Activated B cell treated with CpG ODN at 0.5 μM for 24 hours (primary cell): ENCODE measurements at regions not wholly inside any gene's neighbourhood (a gene's known extent, or its start where the extent isn't known, plus 50 kb on each side); places are given as distances from the start of the nearest gene placed in this dataset.
"Not testable (repeated sequence)": the region's sequence is repeated elsewhere in the genome, so short reads cannot be mapped to it uniquely, and the experiment has no call there.

Source experiments
- ATAC-seq: fragments of 200-7000 bp; cut with Tn5 transposase; one replicate; pipeline ENCODE4 v1.10.0; 2021; ENCODE audit warnings: low read depth, mild to moderate bottlenecking, moderate library complexity
- CTCF ChIA-PET: fragments of 350-600 bp; sonication (Branson Sonifier 250); formaldehyde crosslinking; loops from one replicate; lab custom pipeline; 2021; ENCODE audit warnings: antibody characterized with exemption; lab: Charles Lee
- POLR2A ChIA-PET: fragments of 350-600 bp; sonication (Branson Sonifier 250); formaldehyde crosslinking; loops from one replicate; lab custom pipeline; 2021; ENCODE audit warnings: antibody characterized with exemption; lab: Charles Lee
- DNase-seq: peaks from one replicate; pipeline ENCODE4 v3.0.0; 2022
- H3K27ac Mint-ChIP-seq: one replicate; pipeline ENCODE4 v1.8.0; 2020; ENCODE audit warnings: mixed read lengths
- H3K27me3 Mint-ChIP-seq: one replicate; pipeline ENCODE4 v1.8.0; 2021; ENCODE audit warnings: mixed read lengths
- H3K36me3 Mint-ChIP-seq: one replicate; pipeline ENCODE4 v1.8.0; 2021; ENCODE audit warnings: low read depth, mixed read lengths
- H3K4me1 Mint-ChIP-seq: one replicate; pipeline ENCODE4 v1.8.0; 2021; ENCODE audit warnings: mixed read lengths
- H3K4me3 Mint-ChIP-seq: one replicate; pipeline ENCODE4 v1.8.0; 2020; ENCODE audit warnings: mild to moderate bottlenecking, mixed read lengths
- H3K9me3 Mint-ChIP-seq: one replicate; pipeline ENCODE4 v1.8.0; 2020; ENCODE audit warnings: mixed read lengths
- intact Hi-C: fragments of 100-400 bp; cut with micrococcal nuclease; formaldehyde crosslinking; loops from one replicate; pipeline ENCODE4 v1.15.1; 2024
- TF ChIP-seq, protein P1 (sequence below): fragments of 200-600 bp; IDR thresholded peaks from one replicate; pipeline ENCODE4 v1.8.0; 2022; ENCODE audit warnings: antibody characterized with exemption, mild to moderate bottlenecking

DNA sequence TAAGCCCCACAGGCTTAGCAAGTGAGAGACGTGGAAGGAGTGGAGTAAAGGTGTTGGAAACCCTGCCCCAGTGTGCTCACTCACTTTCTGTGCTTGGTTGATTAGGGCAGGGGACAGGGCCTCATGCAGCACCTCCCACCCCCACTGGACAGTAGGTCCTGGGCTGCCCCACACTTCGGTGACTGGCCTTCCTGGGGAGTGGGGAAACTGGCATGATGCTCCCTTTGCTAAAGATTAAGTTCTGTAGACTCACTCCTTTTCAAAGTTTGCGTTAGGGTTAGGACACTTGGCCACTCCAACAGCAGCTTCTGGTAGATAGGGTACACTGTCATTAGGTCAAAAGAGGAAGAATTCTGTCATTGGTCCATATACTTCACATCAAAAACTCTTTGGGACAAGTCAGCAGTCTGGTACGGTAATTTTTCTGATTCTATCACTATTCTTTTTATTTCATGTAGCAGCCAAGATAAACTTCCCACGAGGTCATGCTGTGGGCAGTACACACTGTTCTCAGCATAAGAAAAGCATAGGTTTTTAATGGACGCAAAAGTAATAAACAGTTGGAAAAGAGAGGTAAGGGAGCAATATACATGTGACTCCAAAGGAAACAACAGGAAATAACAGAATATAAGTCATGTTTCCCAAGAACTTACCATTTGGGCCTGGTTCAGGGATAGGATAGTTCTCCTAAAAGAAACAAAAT is 106.6 kb upstream of the TERB2 start:
- ATAC-seq, H3K4me3 Mint-ChIP-seq, CTCF ChIA-PET, POLR2A ChIA-PET, H3K4me1 Mint-ChIP-seq, DNase-seq, H3K27ac Mint-ChIP-seq, H3K36me3 Mint-ChIP-seq, intact Hi-C loops, H3K27me3 Mint-ChIP-seq, H3K9me3 Mint-ChIP-seq: not testable (repeated sequence)

DNA sequence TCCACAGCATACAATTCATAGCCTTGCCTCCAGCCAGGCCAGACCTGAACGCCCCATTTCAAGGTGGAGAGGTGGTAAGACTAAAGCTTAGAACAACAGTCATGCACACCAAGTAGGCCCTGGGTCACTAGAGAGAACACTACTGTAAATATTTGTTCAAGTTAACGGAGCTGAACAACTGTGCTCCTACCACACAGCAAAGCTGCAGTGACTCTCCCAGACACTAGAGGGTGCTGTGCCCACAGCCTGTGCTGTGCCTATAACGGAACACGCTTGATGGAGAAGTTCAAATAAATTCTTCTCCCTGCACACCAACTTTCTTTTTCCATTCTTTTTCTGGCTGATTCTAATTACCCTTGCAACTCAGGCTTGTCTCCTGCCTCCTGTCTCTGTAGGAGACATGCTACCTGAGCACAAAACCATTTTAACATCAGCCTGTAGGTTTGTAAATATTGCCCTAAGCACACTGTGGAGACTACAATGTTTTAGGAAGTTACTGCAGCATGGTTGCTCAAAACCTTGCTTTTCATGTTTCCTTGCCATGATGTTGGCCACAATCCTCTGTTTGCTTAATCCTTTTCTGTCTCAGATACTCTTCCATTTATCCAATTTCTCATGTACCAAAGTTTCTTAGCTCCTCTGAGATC is 103.1 kb upstream of the TERB2 start:
- POLR2A ChIA-PET, H3K27me3 Mint-ChIP-seq, H3K27ac Mint-ChIP-seq, H3K4me3 Mint-ChIP-seq, H3K36me3 Mint-ChIP-seq, H3K4me1 Mint-ChIP-seq, H3K9me3 Mint-ChIP-seq: not testable (repeated sequence)
- DNase-seq (peak; percentile 54), ATAC-seq (peak; percentile 94)
- CTCF ChIA-PET = interaction anchor here (1.1 to 3.0 kb wide), 5 partner anchors 60 to 265 kb away, joined by 3 to 23 read pairs (median 5); no protein-coding TSS in a partner anchor
- TF ChIP-seq, protein P1, sequence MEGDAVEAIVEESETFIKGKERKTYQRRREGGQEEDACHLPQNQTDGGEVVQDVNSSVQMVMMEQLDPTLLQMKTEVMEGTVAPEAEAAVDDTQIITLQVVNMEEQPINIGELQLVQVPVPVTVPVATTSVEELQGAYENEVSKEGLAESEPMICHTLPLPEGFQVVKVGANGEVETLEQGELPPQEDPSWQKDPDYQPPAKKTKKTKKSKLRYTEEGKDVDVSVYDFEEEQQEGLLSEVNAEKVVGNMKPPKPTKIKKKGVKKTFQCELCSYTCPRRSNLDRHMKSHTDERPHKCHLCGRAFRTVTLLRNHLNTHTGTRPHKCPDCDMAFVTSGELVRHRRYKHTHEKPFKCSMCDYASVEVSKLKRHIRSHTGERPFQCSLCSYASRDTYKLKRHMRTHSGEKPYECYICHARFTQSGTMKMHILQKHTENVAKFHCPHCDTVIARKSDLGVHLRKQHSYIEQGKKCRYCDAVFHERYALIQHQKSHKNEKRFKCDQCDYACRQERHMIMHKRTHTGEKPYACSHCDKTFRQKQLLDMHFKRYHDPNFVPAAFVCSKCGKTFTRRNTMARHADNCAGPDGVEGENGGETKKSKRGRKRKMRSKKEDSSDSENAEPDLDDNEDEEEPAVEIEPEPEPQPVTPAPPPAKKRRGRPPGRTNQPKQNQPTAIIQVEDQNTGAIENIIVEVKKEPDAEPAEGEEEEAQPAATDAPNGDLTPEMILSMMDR = peak; percentile 27
- intact Hi-C loops = loop anchor here (2.0 kb wide), 3 partner anchors 69 to 265 kb away; no protein-coding TSS in a partner anchor

DNA sequence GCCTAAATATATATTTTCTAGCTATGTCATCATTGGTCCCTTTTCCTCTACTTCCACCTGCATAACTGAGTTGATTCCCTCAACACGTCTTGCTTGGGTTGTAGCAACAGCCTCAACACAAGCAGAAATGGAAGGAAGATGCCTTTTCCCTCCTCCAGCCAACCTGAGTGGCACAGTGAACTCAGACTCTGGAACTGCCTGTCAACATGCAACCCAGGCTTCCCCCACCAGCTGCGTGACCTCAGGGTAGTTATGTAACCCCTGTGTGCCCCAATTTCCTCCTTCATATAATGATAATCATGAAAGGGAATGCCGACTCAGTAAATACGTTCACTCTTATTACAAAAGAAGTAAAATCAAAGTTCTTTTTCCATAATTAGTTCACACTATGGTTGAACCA is 101.8 kb upstream of the TERB2 start:
- H3K36me3 Mint-ChIP-seq, ATAC-seq, intact Hi-C loops, H3K4me1 Mint-ChIP-seq, H3K4me3 Mint-ChIP-seq, POLR2A ChIA-PET, H3K9me3 Mint-ChIP-seq, H3K27me3 Mint-ChIP-seq, H3K27ac Mint-ChIP-seq, DNase-seq: not testable (repeated sequence)
- CTCF ChIA-PET = interaction anchor here (3.0 kb wide), 1 partner anchor 264 kb away, joined by 23 read pairs; no protein-coding TSS in a partner anchor

DNA sequence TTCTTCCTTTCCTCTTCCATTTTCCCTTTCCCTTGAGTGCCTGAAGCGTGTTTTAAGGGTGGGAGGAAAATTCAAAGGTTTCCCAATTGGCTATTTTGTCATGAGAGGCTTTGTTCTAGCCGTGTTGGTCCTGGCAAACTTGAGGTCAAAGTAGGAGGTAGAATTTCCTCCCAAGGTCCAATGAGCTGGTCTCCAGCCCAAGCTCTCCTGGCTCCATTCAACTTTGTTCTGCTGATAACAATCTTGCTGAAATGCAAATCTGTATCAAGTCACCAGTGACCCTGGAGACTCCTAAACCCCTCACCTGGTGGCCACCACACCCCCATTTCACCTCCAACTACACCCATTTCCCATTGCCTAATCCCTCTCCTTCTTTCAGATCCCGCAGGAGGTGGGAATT is 100.2 kb upstream of the TERB2 start:
- H3K9me3 Mint-ChIP-seq, CTCF ChIA-PET: not testable (repeated sequence)

DNA sequence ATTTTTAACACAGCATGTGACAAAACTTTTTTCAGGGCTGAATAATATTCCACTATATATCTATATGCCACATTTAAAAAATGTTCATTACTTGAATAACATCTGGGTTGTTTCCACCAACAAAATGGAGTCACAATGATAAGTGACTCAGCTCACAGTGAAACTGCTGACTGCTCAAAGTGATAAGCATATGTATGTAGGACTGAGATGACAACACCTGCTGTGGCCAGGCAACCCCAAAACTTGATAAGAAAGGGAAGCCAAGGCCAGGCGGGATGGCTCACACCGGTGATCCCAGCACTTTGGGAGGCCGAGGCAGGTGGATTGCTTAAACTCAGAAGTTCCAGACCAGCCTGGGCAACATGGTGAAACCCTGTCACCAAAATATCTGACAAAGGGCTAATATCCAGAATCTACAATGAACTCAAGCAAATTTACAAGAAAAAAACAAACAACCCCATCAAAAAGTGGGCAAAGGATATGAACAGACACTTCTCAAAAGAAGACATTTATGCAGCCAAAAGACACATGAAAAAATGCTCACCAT is 99.2 kb upstream of the TERB2 start:
- H3K36me3 Mint-ChIP-seq, H3K27me3 Mint-ChIP-seq, H3K9me3 Mint-ChIP-seq, POLR2A ChIA-PET, CTCF ChIA-PET, H3K4me3 Mint-ChIP-seq, ATAC-seq, intact Hi-C loops, H3K4me1 Mint-ChIP-seq, H3K27ac Mint-ChIP-seq, DNase-seq: not testable (repeated sequence)

More for the DNA sequence above, 100.2 kb upstream of the TERB2 start:
- H3K27me3 Mint-ChIP-seq, intact Hi-C loops, H3K4me3 Mint-ChIP-seq, DNase-seq, H3K36me3 Mint-ChIP-seq, H3K27ac Mint-ChIP-seq, POLR2A ChIA-PET, ATAC-seq, H3K4me1 Mint-ChIP-seq: not testable (repeated sequence)

DNA sequence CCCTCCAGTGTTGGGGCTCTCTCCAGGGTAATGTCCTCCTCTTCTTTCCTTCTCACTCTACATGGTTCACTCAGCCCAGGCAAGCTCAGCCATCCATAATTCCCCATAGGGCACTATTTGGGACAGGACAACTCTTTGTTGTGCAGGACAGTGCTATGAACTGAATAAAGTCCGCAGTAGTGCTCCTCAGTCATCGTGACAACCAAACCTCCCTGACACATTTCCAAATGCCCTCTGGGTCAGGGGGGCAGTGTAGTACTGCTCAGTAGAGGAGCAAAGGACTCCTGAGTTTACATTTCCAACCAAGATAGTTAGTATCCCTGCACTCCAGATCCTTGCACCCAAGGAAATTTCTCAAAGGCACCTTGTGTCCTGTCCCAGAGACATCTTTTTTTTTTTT is 97.4 kb upstream of the TERB2 start:
- H3K36me3 Mint-ChIP-seq, intact Hi-C loops, DNase-seq, POLR2A ChIA-PET, H3K27me3 Mint-ChIP-seq, H3K4me1 Mint-ChIP-seq, ATAC-seq, H3K9me3 Mint-ChIP-seq, H3K27ac Mint-ChIP-seq, CTCF ChIA-PET, H3K4me3 Mint-ChIP-seq: not testable (repeated sequence)

DNA sequence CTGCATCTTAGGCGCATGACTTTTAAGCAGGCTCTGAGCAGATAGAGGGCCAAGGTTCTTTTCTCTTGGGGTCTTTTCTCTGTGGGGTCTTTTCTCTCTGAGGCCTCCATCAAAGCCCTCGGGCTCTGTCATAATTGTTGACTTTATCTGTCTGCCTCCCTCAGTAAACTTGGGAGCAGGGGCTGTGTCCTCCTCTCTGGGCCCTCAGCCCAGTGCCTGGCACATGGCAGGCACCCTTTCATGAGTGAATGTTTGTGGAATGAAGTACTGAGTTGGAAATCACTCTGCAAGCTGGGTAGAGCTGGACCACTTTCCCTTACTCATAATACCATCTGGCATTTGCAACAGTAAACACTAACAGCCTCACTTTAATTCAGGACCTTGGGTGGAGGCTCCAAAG is 96.3 kb upstream of the TERB2 start:
- H3K36me3 Mint-ChIP-seq, H3K4me3 Mint-ChIP-seq, H3K4me1 Mint-ChIP-seq, DNase-seq, H3K27ac Mint-ChIP-seq, intact Hi-C loops, CTCF ChIA-PET, POLR2A ChIA-PET, H3K27me3 Mint-ChIP-seq, ATAC-seq, H3K9me3 Mint-ChIP-seq: not testable (repeated sequence)

DNA sequence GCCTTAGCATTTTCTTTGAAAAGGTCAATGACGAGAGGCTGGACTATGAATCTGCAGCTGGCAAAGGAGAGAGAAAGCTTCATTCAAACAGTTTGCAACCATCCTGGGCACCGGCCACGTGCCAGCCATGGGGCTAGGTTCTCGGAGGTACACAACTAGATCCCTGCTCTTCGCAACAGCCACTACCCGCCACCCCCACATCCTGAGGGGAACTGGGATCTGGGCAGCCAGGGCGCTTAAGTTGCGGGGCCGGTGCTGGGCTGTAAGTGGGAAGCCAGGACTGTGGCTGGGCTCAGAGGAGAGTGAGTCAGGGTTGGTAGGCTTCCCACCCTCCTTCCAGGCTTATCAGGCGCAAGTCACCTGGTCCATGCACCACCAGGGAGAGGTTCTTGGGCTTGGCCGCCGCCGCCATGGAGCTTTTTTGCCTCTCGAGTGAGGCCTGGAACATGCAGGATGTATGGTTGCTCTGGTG is 95.0 kb upstream of the TERB2 start:
- POLR2A ChIA-PET = no interaction called here
- H3K27me3 Mint-ChIP-seq = no peaks in the 10 kb centered on the region
- intact Hi-C loops = no loop called here
- no peak overlapping the region for H3K4me3 Mint-ChIP-seq
- H3K36me3 Mint-ChIP-seq = no peaks in the 10 kb centered on the region
- TF ChIP-seq, protein P1 = no peak
- H3K9me3 Mint-ChIP-seq = peaks cover 6% of the 10 kb centered on the region
- no peak overlapping the region for H3K27ac Mint-ChIP-seq
- peaks cover 2% of the 10 kb centered on the region for H3K4me1 Mint-ChIP-seq
- ATAC-seq (no peak), DNase-seq (no peak)
- CTCF ChIA-PET = no interaction called here
